Brain microvascular endothelial cell (primary cell): ENCODE measurements at regions not wholly inside any gene's neighbourhood (a gene's known extent, or its start where the extent isn't known, plus 50 kb on each side); places are given as distances from the start of the nearest gene placed in this dataset.

Experiments used
- DNase-seq: peaks from one replicate; pipeline ENCODE4 v3.0.0-alpha.2; 2020
- H3K27ac ChIP-seq: fragments of 250-450 bp; sonication (Bioruptor Pico); 2 replicates; pipeline ENCODE4 v1.5.1; 2020; ENCODE audit warnings: mild to moderate bottlenecking, moderate library complexity
- H3K27me3 ChIP-seq: fragments of 250-450 bp; sonication (Bioruptor Pico); replicated peaks from 2 replicates; pipeline ENCODE4 v1.5.1; 2020; ENCODE audit warnings: mild to moderate bottlenecking
- H3K36me3 ChIP-seq: fragments of 250-450 bp; sonication (Bioruptor Pico); replicated peaks from 2 replicates; pipeline ENCODE4 v1.5.1; 2020; ENCODE audit warnings: mild to moderate bottlenecking
- H3K4me3 ChIP-seq: 2 replicates; pipeline ENCODE4 v1.5.1; 2011; ENCODE audit warnings: low read depth, mild to moderate bottlenecking, control low read depth, low read length, moderate library complexity
- CTCF ChIP-seq: IDR thresholded peaks from 2 replicates; pipeline ENCODE4 v1.5.1; 2011; ENCODE audit warnings: low read depth, mild to moderate bottlenecking, moderate library complexity, low read length, control low read depth, inconsistent platforms; ENCODE audit errors: missing control alignments
- in situ Hi-C: cut with HindIII; loops from 2 replicates; pipeline ENCODE4 v1.10.0; 2017; ENCODE audit warnings: low sequenced_read_pairs, low pct_ligation_motif_present

GRCh38 chr18:25810736-25811135 lies 279.7 kb downstream of the SS18 start:
- Histone ChIP-seq H3K27me3 (no peaks in the 10 kb centered on the region), H3K4me3 (no peak overlapping the region), H3K36me3 (no peaks in the 10 kb centered on the region), H3K27ac (no peak overlapping the region)
- DNase-seq, result no peak
- TF ChIP-seq CTCF, result no peak
- in situ Hi-C loops, result no loop called here

- no peak overlapping the region for H3K4me3 ChIP-seq
- no peak for TF ChIP-seq CTCF
Measured at GRCh38 chr18:25805939-25806338, 284.5 kb downstream of the SS18 start.

GRCh38 chr18:25805323-25805722 lies 285.1 kb downstream of the SS18 start:
- peak; percentile 33 for DNase-seq
- H3K36me3 ChIP-seq, result no peaks in the 10 kb centered on the region
- no peak overlapping the region for H3K4me3 ChIP-seq
- H3K27ac ChIP-seq, result no peak overlapping the region
- no peak for TF ChIP-seq CTCF
- no peaks in the 10 kb centered on the region for H3K27me3 ChIP-seq
- in situ Hi-C loops, result no loop called here

More at GRCh38 chr18:25805939-25806338, 284.5 kb downstream of the SS18 start:
- in situ Hi-C loops, result no loop called here
- H3K27ac ChIP-seq, result no peak overlapping the region
- DNase-seq, result no peak
- H3K36me3 ChIP-seq, result no peaks in the 10 kb centered on the region
- H3K27me3 ChIP-seq, result no peaks in the 10 kb centered on the region

- Histone ChIP-seq H3K27me3 (no peaks in the 10 kb centered on the region), H3K4me3 (no peak overlapping the region), H3K27ac (no peak overlapping the region), H3K36me3 (no peaks in the 10 kb centered on the region)
- TF ChIP-seq CTCF, result no peak
- DNase-seq, result no peak
- in situ Hi-C loops, result no loop called here
Measured at GRCh38 chr18:25799231-25799630, 291.2 kb downstream of the SS18 start.

- H3K27ac ChIP-seq, result no peak overlapping the region
- H3K27me3 ChIP-seq, result no peaks in the 10 kb centered on the region
- TF ChIP-seq CTCF, result no peak
- in situ Hi-C loops, result no loop called here
- H3K36me3 ChIP-seq, result no peaks in the 10 kb centered on the region
- no peak overlapping the region for H3K4me3 ChIP-seq
- DNase-seq, result no peak
Measured at GRCh38 chr18:25798046-25798445, 292.4 kb downstream of the SS18 start.

GRCh38 chr18:25795213-25795612 lies 295.2 kb downstream of the SS18 start:
- DNase-seq, result no peak
- no peak for TF ChIP-seq CTCF
- H3K27me3 ChIP-seq, result no peaks in the 10 kb centered on the region
- H3K27ac ChIP-seq, result no peak overlapping the region
- H3K36me3 ChIP-seq, result no peaks in the 10 kb centered on the region
- no peak overlapping the region for H3K4me3 ChIP-seq
- in situ Hi-C loops, result no loop called here
